Ascending aorta (tissue), 2 donors: ENCODE measurements at regions not wholly inside any gene's neighbourhood (a gene's known extent, or its start where the extent isn't known, plus 50 kb on each side); places are given as distances from the start of the nearest gene placed in this dataset.

ENCODE experiments used
- DNase-seq, 2 donors: peaks; one replicate each; pipeline ENCODE4 v3.0.0-alpha.2; 2019; ENCODE audit warnings: low spot score in 2 of 2
- H3K27ac ChIP-seq, 2 donors: fragments of 200-600 bp; sonication (generic); one replicate each; pipeline ENCODE4 v1.5.1; 2016 to 2017; ENCODE audit warnings: mild to moderate bottlenecking in 1 of 2
- H3K27me3 ChIP-seq: fragments of 200-600 bp; sonication (generic); one replicate; pipeline ENCODE4 v1.5.1; 2017
- H3K36me3 ChIP-seq, 2 donors: fragments of 200-600 bp; sonication (generic); one replicate each; pipeline ENCODE4 v1.5.1; 2016
- H3K4me1 ChIP-seq, 2 donors: fragments of 200-600 bp; sonication (generic); one replicate each; pipeline ENCODE4 v1.5.1; 2016 to 2017; ENCODE audit warnings: mild to moderate bottlenecking in 1 of 2
- H3K4me3 ChIP-seq, 2 donors: fragments of 200-600 bp; sonication (generic); one replicate each; pipeline ENCODE4 v1.5.1; 2016 to 2017; ENCODE audit warnings: mild to moderate bottlenecking in 1 of 2
- H3K9me3 ChIP-seq, 2 donors: fragments of 200-600 bp; sonication (generic); one replicate each; pipeline ENCODE4 v1.5.1; 2016
- CTCF ChIP-seq, 3 experiments: fragments of 200-600 bp in 2 of 3; fragments of 450-650 bp in 1 of 3; sonication (generic) in 2 of 3; IDR thresholded peaks; one replicate each; pipeline ENCODE4 v1.5.1; 2016 to 2019; ENCODE audit warnings: antibody characterized with exemption in 3 of 3, mild to moderate bottlenecking in 1 of 3, moderate library complexity in 1 of 3
- intact Hi-C: fragments of 100-400 bp; cut with DNase I; formaldehyde crosslinking; loops from one replicate; pipeline ENCODE4 v1.15.1; 2023

GRCh38 chr2:145184741-145185651 lies 665.1 kb upstream of the ZEB2 start:
- Histone ChIP-seq H3K27me3 (no peaks in the 10 kb centered on the region), H3K9me3 (no peaks in the 10 kb centered on the region), H3K36me3 (no peaks in the 10 kb centered on the region), H3K27ac (no peak overlapping the region), H3K4me3 (no peak overlapping the region), H3K4me1 (no peaks in the 10 kb centered on the region)
- intact Hi-C loops = no loop called here
- TF ChIP-seq CTCF (IDR thresholded peaks at IDR 0.05) = no peak
- no peak for DNase-seq

GRCh38 chr2:145169285-145169684 lies 649.4 kb upstream of the ZEB2 start:
- Histone ChIP-seq H3K27me3 (no peaks in the 10 kb centered on the region), H3K4me1 (no peaks in the 10 kb centered on the region), H3K27ac (no peak overlapping the region), H3K36me3 (no peaks in the 10 kb centered on the region), H3K9me3 (no peaks in the 10 kb centered on the region), H3K4me3 (no peak overlapping the region)
- no peak for DNase-seq
- intact Hi-C loops = no loop called here
- TF ChIP-seq CTCF (IDR thresholded peaks at IDR 0.05) = no peak

GRCh38 chr2:145168091-145168490 lies 648.2 kb upstream of the ZEB2 start:
- H3K27me3 ChIP-seq = no peaks in the 10 kb centered on the region
- no peaks in the 10 kb centered on the region for H3K36me3 ChIP-seq
- DNase-seq = no peak
- no peak for TF ChIP-seq CTCF (IDR thresholded peaks at IDR 0.05)
- H3K27ac ChIP-seq = no peak overlapping the region
- no peaks in the 10 kb centered on the region for H3K9me3 ChIP-seq
- no peaks in the 10 kb centered on the region for H3K4me1 ChIP-seq
- intact Hi-C loops = no loop called here
- H3K4me3 ChIP-seq = no peak overlapping the region

GRCh38 chr2:145166731-145167302 lies 646.9 kb upstream of the ZEB2 start:
- H3K36me3 ChIP-seq = no peaks in the 10 kb centered on the region
- no peaks in the 10 kb centered on the region for H3K9me3 ChIP-seq
- no peak overlapping the region for H3K4me3 ChIP-seq
- no peaks in the 10 kb centered on the region for H3K27me3 ChIP-seq
- DNase-seq = no peak
- TF ChIP-seq CTCF (IDR thresholded peaks at IDR 0.05) = no peak
- H3K27ac ChIP-seq = no peak overlapping the region
- H3K4me1 ChIP-seq = no peaks in the 10 kb centered on the region
- intact Hi-C loops = no loop called here

GRCh38 chr2:145161656-145162055 lies 641.7 kb upstream of the ZEB2 start:
- Histone ChIP-seq H3K27me3 (no peaks in the 10 kb centered on the region), H3K4me3 (no peak overlapping the region), H3K27ac (no peak overlapping the region), H3K9me3 (no peaks in the 10 kb centered on the region), H3K4me1 (peaks cover 0 to 3% of the 10 kb centered on the region in 2 donors), H3K36me3 (no peaks in the 10 kb centered on the region)
- DNase-seq = no peak
- TF ChIP-seq CTCF (IDR thresholded peaks at IDR 0.05) = no peak
- intact Hi-C loops = no loop called here
